ENCODE measurements at regions not wholly inside any gene's neighbourhood (a gene's known extent, or its start where the extent isn't known, plus 50 kb on each side); places are given as distances from the start of the nearest gene placed in this dataset.

- intact Hi-C loops (cut with DNase I; ENCODE audit: low total_unique reads) = no loop called here
- peaks cover 0 to 4% of the 10 kb centered on the region in 2 donors for H3K36me3 ChIP-seq
- no peaks in the 10 kb centered on the region for H3K9me3 ChIP-seq
- no peak for DNase-seq
- H3K27me3 ChIP-seq = no peaks in the 10 kb centered on the region
- H3K27ac ChIP-seq = no peak overlapping the region
- H3K4me1 ChIP-seq = no peaks in the 10 kb centered on the region
- TF ChIP-seq POLR2A (IDR thresholded peaks at IDR 0.05) = no peak
- no peak for TF ChIP-seq CTCF (IDR thresholded peaks at IDR 0.05)
- no peak overlapping the region for H3K4me3 ChIP-seq
These were observed 1329.1 kb downstream of the PCDH18 start for GRCh38 chr4:136203199-136203598.

- Histone ChIP-seq H3K4me3 (no peak overlapping the region), H3K9me3 (no peaks in the 10 kb centered on the region), H3K27ac (no peak overlapping the region), H3K27me3 (no peaks in the 10 kb centered on the region), H3K36me3 (no peaks in the 10 kb centered on the region), H3K4me1 (no peaks in the 10 kb centered on the region)
- no peak for DNase-seq
- TF ChIP-seq CTCF (IDR thresholded peaks at IDR 0.05) = no peak
- no peak for TF ChIP-seq POLR2A (IDR thresholded peaks at IDR 0.05)
- intact Hi-C loops (cut with DNase I; ENCODE audit: low total_unique reads) = no loop called here
These were observed 1333.9 kb downstream of the PCDH18 start for GRCh38 chr4:136198358-136198757.

GRCh38 chr4:136194962-136195361 lies 1337.3 kb downstream of the PCDH18 start:
- no peak for TF ChIP-seq POLR2A (IDR thresholded peaks at IDR 0.05)
- no peak for TF ChIP-seq CTCF (IDR thresholded peaks at IDR 0.05)

GRCh38 chr4:136186650-136187049 lies 1345.6 kb downstream of the PCDH18 start:
- TF ChIP-seq POLR2A (IDR thresholded peaks at IDR 0.05) (no peak), CTCF (IDR thresholded peaks at IDR 0.05) (no peak)
- H3K27me3 ChIP-seq = no peaks in the 10 kb centered on the region
- no peaks in the 10 kb centered on the region for H3K4me1 ChIP-seq
- H3K36me3 ChIP-seq = no peaks in the 10 kb centered on the region
- H3K27ac ChIP-seq = no peak overlapping the region
- intact Hi-C loops (cut with DNase I; ENCODE audit: low total_unique reads) = no loop called here
- DNase-seq = no peak
- no peaks in the 10 kb centered on the region for H3K9me3 ChIP-seq
- H3K4me3 ChIP-seq = no peak overlapping the region

More at GRCh38 chr4:136194962-136195361, 1337.3 kb downstream of the PCDH18 start:
- intact Hi-C loops (cut with DNase I; ENCODE audit: low total_unique reads) = no loop called here
- DNase-seq = no peak
- Histone ChIP-seq H3K36me3 (no peaks in the 10 kb centered on the region), H3K4me3 (no peak overlapping the region), H3K4me1 (no peaks in the 10 kb centered on the region), H3K27me3 (no peaks in the 10 kb centered on the region), H3K9me3 (no peaks in the 10 kb centered on the region), H3K27ac (no peak overlapping the region)

GRCh38 chr4:136183513-136183912 lies 1348.8 kb downstream of the PCDH18 start:
- Histone ChIP-seq H3K9me3 (no peaks in the 10 kb centered on the region), H3K4me3 (no peak overlapping the region), H3K4me1 (no peaks in the 10 kb centered on the region), H3K36me3 (no peaks in the 10 kb centered on the region), H3K27ac (no peak overlapping the region), H3K27me3 (no peaks in the 10 kb centered on the region)
- no peak for TF ChIP-seq CTCF (IDR thresholded peaks at IDR 0.05)
- no peak for TF ChIP-seq POLR2A (IDR thresholded peaks at IDR 0.05)
- intact Hi-C loops (cut with DNase I; ENCODE audit: low total_unique reads) = no loop called here
- DNase-seq = no peak
